ENCODE measurements at regions not wholly inside any gene's neighbourhood (a gene's known extent, or its start where the extent isn't known, plus 50 kb on each side); places are given as distances from the start of the nearest gene placed in this dataset.

- TF ChIP-seq, protein P1, sequence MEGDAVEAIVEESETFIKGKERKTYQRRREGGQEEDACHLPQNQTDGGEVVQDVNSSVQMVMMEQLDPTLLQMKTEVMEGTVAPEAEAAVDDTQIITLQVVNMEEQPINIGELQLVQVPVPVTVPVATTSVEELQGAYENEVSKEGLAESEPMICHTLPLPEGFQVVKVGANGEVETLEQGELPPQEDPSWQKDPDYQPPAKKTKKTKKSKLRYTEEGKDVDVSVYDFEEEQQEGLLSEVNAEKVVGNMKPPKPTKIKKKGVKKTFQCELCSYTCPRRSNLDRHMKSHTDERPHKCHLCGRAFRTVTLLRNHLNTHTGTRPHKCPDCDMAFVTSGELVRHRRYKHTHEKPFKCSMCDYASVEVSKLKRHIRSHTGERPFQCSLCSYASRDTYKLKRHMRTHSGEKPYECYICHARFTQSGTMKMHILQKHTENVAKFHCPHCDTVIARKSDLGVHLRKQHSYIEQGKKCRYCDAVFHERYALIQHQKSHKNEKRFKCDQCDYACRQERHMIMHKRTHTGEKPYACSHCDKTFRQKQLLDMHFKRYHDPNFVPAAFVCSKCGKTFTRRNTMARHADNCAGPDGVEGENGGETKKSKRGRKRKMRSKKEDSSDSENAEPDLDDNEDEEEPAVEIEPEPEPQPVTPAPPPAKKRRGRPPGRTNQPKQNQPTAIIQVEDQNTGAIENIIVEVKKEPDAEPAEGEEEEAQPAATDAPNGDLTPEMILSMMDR (IDR thresholded peaks at IDR 0.05) = no peak
- no peak for TF ChIP-seq POLR2A (IDR thresholded peaks at IDR 0.05)
These were observed 421.7 kb downstream of the CDK5RAP2 start for GRCh38 chr9:120158221-120158620.
